NCI-H2196 treated with DMSO at 0.1 percent for 48 hours (cell line): ENCODE measurements at regions not wholly inside any gene's neighbourhood (a gene's known extent, or its start where the extent isn't known, plus 50 kb on each side); places are given as distances from the start of the nearest gene placed in this dataset.

Source experiments
- DNase-seq: peaks from one replicate; lab custom pipeline; 2025; ENCODE audit not compliant: unreplicated experiment; lab: John Stamatoyannopoulos, UW

GRCh38 chr13:29959086-29959485, 108.7 kb upstream of the UBL3 start:
- no peak for DNase-seq

GRCh38 chr13:29958476-29958875, 108.1 kb upstream of the UBL3 start:
- DNase-seq, result no peak

- no peak for DNase-seq
Observed at GRCh38 chr13:29957320-29957719, 106.9 kb upstream of the UBL3 start.

DNA sequence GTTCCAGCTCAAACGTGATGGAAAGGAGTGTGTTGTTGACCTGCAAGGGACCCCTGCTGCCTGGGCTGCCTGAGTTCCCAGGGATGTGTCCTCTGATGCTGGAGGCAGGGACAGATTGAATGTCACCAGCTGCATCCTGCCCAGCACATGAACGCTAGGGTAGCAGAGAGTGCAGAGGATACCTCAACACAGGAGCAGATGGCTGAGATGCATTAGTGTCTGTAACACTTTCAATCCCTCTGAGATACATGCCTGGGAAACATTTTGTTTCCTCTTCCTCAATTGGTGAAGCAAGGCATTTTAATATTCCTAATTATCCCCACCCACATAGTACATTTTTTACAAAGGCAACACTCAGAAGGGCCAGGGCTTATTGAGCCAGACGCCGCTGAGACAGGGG, 106.4 kb upstream of the UBL3 start:
- DNase-seq, result no peak

DNA sequence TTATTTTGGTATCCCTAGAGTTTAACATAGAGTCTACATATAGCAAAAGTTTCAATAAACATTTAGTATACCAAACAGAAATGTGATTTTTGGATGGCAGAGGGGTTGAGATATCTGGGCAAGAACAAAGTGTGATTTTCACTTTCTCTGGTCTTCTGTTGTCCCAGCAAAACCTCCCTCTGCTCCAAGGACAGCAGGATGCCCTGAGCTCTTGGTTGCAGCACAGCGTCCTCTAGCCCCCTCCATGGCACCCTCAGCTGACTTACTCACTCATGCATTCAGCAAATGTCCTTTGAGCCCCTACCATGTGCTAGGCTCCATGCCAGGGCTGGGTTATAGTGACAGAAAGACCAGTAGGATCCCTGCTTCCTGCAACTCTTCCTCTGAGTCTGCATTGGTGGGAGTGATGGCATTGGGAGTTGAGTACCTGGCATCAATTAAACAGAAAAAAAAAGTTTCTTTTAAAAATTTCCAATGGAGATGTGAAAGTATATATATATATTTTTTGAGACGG, 104.8 kb upstream of the UBL3 start:
- DNase-seq, result no peak

GRCh38 chr13:29954082-29955028, 103.9 kb upstream of the UBL3 start:
- no peak for DNase-seq

GRCh38 chr13:29953542-29953941, 103.1 kb upstream of the UBL3 start:
- no peak for DNase-seq

DNA sequence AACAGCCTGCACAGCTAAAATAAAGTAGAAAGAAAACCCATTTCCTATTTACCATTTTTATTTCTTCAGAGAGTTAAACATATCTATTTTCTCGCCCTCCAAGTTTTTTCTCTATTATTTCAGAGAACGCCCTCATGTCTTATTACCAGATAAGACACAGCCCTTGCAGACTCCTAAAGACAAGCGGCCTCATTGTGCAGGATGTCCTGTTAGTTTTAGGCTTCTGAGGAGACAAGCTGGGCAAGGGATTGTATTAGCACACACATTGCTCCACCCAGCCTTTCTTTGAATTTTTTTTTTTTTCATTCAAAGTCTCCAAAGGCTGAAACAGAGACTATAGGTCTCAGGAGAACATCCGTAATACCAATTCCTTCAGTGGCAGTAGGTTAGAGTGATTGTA, 101.8 kb upstream of the UBL3 start:
- DNase-seq, result no peak

- no peak for DNase-seq
Observed at GRCh38 chr13:29948791-29949190, 98.4 kb upstream of the UBL3 start.

GRCh38 chr13:29948244-29948643, 97.8 kb upstream of the UBL3 start:
- DNase-seq, result no peak

GRCh38 chr13:29947839-29948238, 97.4 kb upstream of the UBL3 start:
- DNase-seq, result no peak

DNA sequence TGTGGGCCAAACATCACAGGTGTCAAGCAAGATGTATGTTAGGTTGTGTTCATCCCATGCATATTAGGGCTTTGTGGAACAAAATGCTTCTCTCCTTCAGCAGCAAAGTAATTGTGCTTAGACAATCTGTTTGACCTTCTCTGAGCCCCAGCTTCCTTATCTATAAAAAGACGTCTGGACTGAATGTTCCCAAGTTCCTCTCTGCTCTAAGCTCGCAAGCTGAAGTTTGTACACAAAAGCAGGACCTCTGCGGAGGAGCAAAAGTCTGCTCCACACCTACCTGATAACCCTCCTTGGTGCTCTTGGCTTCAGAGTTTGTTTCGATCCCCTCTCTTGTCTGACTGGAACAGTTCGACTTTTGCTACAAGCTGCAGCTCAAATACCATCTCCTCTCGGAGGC, 95.7 kb upstream of the UBL3 start:
- no peak for DNase-seq

DNA sequence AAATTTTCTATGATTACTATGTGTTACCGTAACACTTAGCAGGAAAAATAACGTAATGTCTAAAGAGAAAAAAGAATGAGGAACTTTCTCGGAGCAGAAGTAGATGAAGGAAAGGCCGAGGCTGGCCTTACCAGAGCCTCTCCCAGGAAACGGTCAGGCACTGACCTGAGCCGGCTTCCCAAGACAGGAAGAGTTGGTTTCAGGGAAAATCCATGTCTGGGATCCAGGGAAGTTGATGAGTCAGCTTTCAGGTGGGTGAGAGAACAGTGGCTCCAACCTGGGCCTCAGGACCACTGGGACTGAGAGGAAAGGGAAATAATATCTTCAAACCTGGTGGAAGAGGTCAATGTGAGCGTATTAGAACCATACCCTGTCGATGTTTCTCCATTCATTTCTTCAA, 93.3 kb upstream of the UBL3 start:
- DNase-seq, result no peak

DNA sequence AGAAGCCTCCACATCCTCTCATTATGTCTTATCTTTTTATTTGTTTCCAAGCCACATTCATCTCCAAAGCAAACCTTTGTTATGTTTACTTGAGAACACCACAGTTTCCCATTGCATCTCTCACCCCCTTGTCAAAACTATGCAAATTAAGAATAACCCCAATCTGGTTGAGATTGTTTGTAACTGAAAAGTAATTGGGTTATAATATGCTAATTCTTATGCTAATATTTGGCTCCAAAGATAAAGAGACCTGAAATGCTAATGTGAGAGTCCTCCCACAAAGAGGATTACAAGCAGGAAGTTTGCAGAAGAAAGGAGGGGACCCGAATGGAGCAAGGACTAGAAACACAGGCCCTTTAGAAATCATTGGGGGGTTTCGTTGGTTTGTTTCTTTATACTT, 92.9 kb upstream of the UBL3 start:
- DNase-seq, result no peak

- DNase-seq, result no peak
Observed at GRCh38 chr13:29940715-29941114, 90.3 kb upstream of the UBL3 start.

DNA sequence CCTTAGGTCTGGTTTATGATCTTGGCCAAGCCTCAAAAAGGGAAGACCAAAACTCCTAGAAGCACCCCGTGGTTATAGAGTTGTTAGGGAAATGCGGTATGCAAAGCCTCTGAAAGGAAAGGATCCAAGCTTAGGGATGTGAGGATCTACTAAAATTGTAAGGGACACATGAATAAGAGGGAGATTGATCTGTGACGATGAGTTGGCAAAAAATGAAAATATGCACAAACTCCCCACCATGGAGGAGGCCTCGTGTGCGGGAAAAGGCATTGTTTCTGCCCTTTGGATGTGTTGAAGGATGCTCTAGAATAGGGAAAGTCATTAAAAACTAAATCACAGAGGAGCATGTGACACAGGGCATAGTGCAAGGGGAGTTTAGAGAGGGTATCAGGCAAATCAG, 88.7 kb upstream of the UBL3 start:
- no peak for DNase-seq

- no peak for DNase-seq
Observed at GRCh38 chr13:29937841-29938240, 87.4 kb upstream of the UBL3 start.

GRCh38 chr13:29937379-29937778, 87.0 kb upstream of the UBL3 start:
- DNase-seq, result no peak

GRCh38 chr13:29936956-29937355, 86.5 kb upstream of the UBL3 start:
- no peak for DNase-seq

DNA sequence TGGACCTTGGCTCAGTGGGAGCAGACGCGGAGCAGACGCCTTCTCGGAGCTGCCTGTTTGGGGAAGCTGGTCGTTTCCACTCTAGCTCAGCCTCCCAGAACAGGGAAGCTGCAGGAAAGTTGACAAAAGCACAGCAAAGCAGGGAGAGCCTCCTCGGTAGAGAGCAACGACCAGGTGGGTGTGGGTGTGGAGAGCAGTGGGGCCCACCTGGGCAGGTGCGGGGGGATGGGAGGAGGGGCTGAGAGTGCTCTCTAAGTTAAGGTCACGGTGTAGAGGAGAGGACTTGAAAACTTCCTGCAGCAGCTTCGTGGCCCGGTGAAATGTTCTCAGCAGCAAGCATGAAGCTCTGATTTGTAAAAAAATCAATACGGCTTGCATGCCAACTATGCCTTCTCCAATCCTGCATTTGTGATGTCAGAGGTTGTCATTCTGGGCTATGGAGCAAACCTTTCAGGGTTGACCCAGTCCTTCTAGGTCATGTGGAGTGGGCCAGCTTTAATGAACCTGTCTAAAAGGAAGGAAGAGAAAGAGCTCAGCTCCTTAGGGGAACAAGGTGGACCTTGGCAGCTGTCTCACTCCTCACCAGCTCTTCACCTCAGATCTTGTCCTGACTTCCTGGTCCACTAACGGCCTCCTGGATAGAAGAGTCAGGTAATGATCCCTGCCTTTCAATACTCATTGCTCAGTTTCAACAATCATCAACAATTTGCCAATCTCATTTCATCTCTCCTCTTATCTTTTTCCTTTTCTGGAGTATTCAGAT, 85.8 kb upstream of the UBL3 start:
- DNase-seq, result no peak

DNA sequence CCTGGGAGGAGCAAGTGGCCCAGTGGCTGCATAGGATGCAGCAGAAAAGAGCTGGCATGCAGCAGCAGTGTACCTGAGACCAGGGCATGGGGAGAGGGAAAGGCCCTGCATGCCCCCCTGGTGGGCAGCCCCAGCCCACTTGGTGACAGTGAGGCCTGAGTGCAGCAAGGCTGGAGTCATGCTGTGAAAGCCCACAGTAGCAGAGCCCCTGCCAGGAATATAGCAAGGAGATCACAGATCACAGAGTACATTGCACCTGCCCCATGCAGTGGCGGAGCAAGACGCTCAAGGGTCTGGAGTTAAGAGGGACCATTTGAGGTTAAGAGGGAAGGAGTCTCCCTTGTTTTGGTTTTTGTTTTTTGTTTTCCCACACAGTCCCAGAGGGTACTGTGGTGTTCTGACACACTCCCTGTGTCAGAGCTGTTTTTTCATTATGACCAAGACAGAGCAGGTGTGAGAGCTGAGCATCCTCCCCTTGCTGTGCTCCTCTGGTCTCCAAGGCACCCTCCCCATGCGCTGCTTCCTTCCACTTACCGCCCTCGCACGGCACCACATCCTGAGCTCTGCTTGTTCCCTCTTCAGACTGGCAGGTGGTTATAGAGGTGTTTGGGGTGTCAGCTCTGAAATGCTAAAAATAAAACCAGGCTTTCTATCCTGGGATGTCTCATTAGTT, 85.0 kb upstream of the UBL3 start:
- no peak for DNase-seq
